ENCODE measurements at regions not wholly inside any gene's neighbourhood (a gene's known extent, or its start where the extent isn't known, plus 50 kb on each side); places are given as distances from the start of the nearest gene placed in this dataset.
"Not testable (repeated sequence)": the region's sequence is repeated elsewhere in the genome, so short reads cannot be mapped to it uniquely, and the experiment has no call there.

GRCh38 chr2:161488131-161488699, 72.1 kb downstream of the TBR1 start:
- no peak overlapping the region for H3K23ac ChIP-seq (ENCODE audit: low read length)
- H2AK5ac ChIP-seq (ENCODE audit: low read length), result no peak overlapping the region
- H3K14ac ChIP-seq (ENCODE audit: low read length), result no peak overlapping the region
- no peak overlapping the region for H2BK12ac ChIP-seq (ENCODE audit: low read length)
- H4K91ac ChIP-seq (ENCODE audit: low read depth, low read length), result no peak overlapping the region
- no CpG with 5 or more reads among the region's 3 CpGs for WGBS (ENCODE audit: extremely low coverage, insufficient coverage, insufficient read length)
- H4K12ac ChIP-seq (ENCODE audit: low read depth, low read length), result no peak overlapping the region
- H2AFZ ChIP-seq (ENCODE audit: insufficient read depth, low read length, poor library complexity), result no peak overlapping the region
- no peak overlapping the region for H2BK120ac ChIP-seq (ENCODE audit: insufficient read depth, low read length, poor library complexity)
- no peak overlapping the region for H3K18ac ChIP-seq (ENCODE audit: low read length)
- no peaks in the 10 kb centered on the region for H3K79me1 ChIP-seq (ENCODE audit: low read length)
- H3K9ac ChIP-seq (ENCODE audit: low read length), result no peak overlapping the region
- H3K27ac ChIP-seq (ENCODE audit: low read depth, low read length), result no peak overlapping the region
- H3K4me3 ChIP-seq (ENCODE audit: low read depth, low read length), result no peak overlapping the region
- no peaks in the 10 kb centered on the region for H3K27me3 ChIP-seq (ENCODE audit: insufficient read depth, low read length)
- H3K4me1 ChIP-seq (ENCODE audit: control insufficient read depth in 1 of 2, insufficient read depth in 2 of 2, low read length in 2 of 2), result no peaks in the 10 kb centered on the region
- H3K9me3 ChIP-seq (ENCODE audit: insufficient read depth, low read depth, low read length), result no peaks in the 10 kb centered on the region
- no peak for DNase-seq
- H2BK5ac ChIP-seq (ENCODE audit: low read depth, low read length, poor library complexity), result no peak overlapping the region
- H4K8ac ChIP-seq (ENCODE audit: low read depth, low read length), result no peak overlapping the region
- no peak overlapping the region for H3K4ac ChIP-seq (ENCODE audit: low read depth, low read length)
- H3K4me2 ChIP-seq (ENCODE audit: low read length), result no peak overlapping the region
- H3K36me3 ChIP-seq (ENCODE audit: control insufficient read depth in 1 of 2, insufficient read depth in 2 of 2, low read length in 2 of 2), result no peaks in the 10 kb centered on the region
- H3K79me2 ChIP-seq (ENCODE audit: control insufficient read depth, insufficient read depth, low read length, poor library complexity), result no peaks in the 10 kb centered on the region

DNA sequence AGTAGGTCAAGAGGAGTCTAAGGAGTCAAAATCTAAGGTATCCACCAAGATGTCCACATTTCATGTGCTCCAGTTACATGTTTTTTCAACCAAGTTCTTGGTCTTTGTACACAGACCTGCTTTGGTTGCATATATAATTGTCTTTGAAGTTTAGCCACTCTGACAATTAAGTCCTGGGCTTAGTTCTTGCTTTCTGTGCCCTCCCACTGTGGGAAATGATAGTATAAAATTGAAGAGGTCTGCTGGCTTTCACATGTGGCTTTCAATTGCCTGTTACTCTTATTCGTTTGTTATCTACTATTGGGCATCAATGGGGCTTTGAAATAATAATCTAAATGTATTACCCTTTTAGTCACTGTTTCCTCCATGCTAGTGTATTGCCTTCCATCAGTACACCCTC, 72.8 kb downstream of the TBR1 start:
- Histone ChIP-seq H3K4me2 (ENCODE audit: low read length) (no peak overlapping the region), H3K27ac (ENCODE audit: low read depth, low read length) (no peak overlapping the region), H3K27me3 (ENCODE audit: insufficient read depth, low read length) (no peaks in the 10 kb centered on the region), H3K4me1 (ENCODE audit: control insufficient read depth in 1 of 2, insufficient read depth in 2 of 2, low read length in 2 of 2) (no peaks in the 10 kb centered on the region), H3K23ac (ENCODE audit: low read length) (no peak overlapping the region), H3K9ac (ENCODE audit: low read length) (no peak overlapping the region), H3K4ac (ENCODE audit: low read depth, low read length) (no peak overlapping the region), H2BK120ac (ENCODE audit: insufficient read depth, low read length, poor library complexity) (no peak overlapping the region), H3K79me1 (ENCODE audit: low read length) (no peaks in the 10 kb centered on the region), H2BK12ac (ENCODE audit: low read length) (no peak overlapping the region), H2AK5ac (ENCODE audit: low read length) (no peak overlapping the region), H3K9me3 (ENCODE audit: insufficient read depth, low read depth, low read length) (no peaks in the 10 kb centered on the region), H4K8ac (ENCODE audit: low read depth, low read length) (no peak overlapping the region), H3K18ac (ENCODE audit: low read length) (no peak overlapping the region), H3K4me3 (ENCODE audit: low read depth, low read length) (no peak overlapping the region), H2BK5ac (ENCODE audit: low read depth, low read length, poor library complexity) (no peak overlapping the region), H3K36me3 (ENCODE audit: control insufficient read depth in 1 of 2, insufficient read depth in 2 of 2, low read length in 2 of 2) (no peaks in the 10 kb centered on the region), H3K14ac (ENCODE audit: low read length) (no peak overlapping the region), H4K12ac (ENCODE audit: low read depth, low read length) (no peak overlapping the region), H2AFZ (ENCODE audit: insufficient read depth, low read length, poor library complexity) (no peak overlapping the region), H4K91ac (ENCODE audit: low read depth, low read length) (no peak overlapping the region), H3K79me2 (ENCODE audit: control insufficient read depth, insufficient read depth, low read length, poor library complexity) (no peaks in the 10 kb centered on the region)
- DNase-seq, result no peak
- no CpG with 5 or more reads among the region's 1 CpG for WGBS (ENCODE audit: extremely low coverage, insufficient coverage, insufficient read length)

DNA sequence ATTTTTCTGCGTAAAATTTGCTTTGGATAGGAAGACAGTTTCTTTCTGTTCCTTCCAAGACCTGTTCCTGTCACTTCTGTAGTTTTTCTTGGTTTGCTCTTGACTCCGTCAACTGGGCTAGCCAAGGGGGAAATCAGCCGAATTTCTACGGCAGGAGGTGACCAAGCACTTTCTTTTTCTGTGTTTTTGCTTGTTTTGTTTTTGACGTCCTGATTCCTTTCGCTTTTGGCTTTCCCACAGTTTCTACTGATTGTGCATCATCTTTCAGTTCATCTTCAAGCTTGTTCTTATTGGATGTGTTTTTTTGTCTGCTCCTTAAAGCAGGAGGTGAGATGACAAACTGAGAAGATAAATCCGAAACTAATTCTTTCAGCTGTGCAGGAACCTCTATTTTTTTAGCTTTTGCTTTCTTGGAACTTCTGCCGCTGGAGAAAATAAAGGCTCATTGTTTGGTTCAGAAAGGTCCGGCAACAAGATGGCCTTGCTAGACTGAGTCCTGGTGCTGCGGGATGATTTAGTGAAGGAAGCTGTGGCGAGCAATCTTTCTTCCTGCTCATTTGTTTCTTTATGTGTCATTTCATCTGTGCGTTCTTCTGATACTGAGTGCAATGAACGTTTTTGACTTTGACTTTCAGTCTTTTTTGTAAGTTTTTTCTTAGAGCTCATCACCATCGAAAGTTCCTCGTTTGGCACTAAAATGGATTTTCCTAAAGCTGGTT, 85.0 kb downstream of the TBR1 start:
- no CpG with 5 or more reads among the region's 15 CpGs for WGBS (ENCODE audit: extremely low coverage, insufficient coverage, insufficient read length)

DNA sequence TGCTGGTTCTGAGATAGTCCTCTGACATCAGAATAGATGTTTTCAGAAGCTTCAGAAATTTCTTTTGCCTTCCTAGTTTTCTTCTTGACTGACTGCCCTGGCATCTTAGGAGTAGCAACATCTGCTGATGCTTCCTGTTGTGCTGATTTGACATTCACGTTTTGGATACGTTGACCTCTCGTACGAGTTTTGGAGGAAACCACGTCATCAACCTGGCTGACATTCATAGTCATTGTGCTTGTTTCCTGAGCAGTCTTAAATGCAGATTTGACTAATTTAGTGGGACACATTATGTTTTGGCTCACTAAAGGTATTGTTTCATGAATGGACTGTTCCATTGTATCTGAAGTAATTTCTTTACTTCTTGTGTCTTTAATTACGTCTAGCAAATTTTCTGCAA, 86.2 kb downstream of the TBR1 start:
- DNase-seq; H3K79me2 ChIP-seq (ENCODE audit: control insufficient read depth, insufficient read depth, low read length, poor library complexity); H2AK5ac ChIP-seq (ENCODE audit: low read length); H2AFZ ChIP-seq (ENCODE audit: insufficient read depth, low read length, poor library complexity); H3K4me1 ChIP-seq (ENCODE audit: control insufficient read depth in 1 of 2, insufficient read depth in 2 of 2, low read length in 2 of 2); H3K9ac ChIP-seq (ENCODE audit: low read length); H3K79me1 ChIP-seq (ENCODE audit: low read length); H3K27ac ChIP-seq (ENCODE audit: low read depth, low read length); H3K14ac ChIP-seq (ENCODE audit: low read length); H2BK5ac ChIP-seq (ENCODE audit: low read depth, low read length, poor library complexity); H2BK120ac ChIP-seq (ENCODE audit: insufficient read depth, low read length, poor library complexity); H3K18ac ChIP-seq (ENCODE audit: low read length); H3K23ac ChIP-seq (ENCODE audit: low read length); H2BK12ac ChIP-seq (ENCODE audit: low read length); H4K12ac ChIP-seq (ENCODE audit: low read depth, low read length); H4K91ac ChIP-seq (ENCODE audit: low read depth, low read length); H3K4ac ChIP-seq (ENCODE audit: low read depth, low read length); H3K36me3 ChIP-seq (ENCODE audit: control insufficient read depth in 1 of 2, insufficient read depth in 2 of 2, low read length in 2 of 2); H3K9me3 ChIP-seq (ENCODE audit: insufficient read depth, low read depth, low read length); H4K8ac ChIP-seq (ENCODE audit: low read depth, low read length); H3K4me3 ChIP-seq (ENCODE audit: low read depth, low read length); H3K4me2 ChIP-seq (ENCODE audit: low read length); H3K27me3 ChIP-seq (ENCODE audit: insufficient read depth, low read length): not testable (repeated sequence)
- no CpG with 5 or more reads among the region's 6 CpGs for WGBS (ENCODE audit: extremely low coverage, insufficient coverage, insufficient read length)

More for the DNA sequence above, 85.0 kb downstream of the TBR1 start:
- not testable (repeated sequence) for H2BK12ac ChIP-seq (ENCODE audit: low read length); H3K27me3 ChIP-seq (ENCODE audit: insufficient read depth, low read length); H3K18ac ChIP-seq (ENCODE audit: low read length); H3K14ac ChIP-seq (ENCODE audit: low read length); H4K91ac ChIP-seq (ENCODE audit: low read depth, low read length); H3K23ac ChIP-seq (ENCODE audit: low read length); H2AFZ ChIP-seq (ENCODE audit: insufficient read depth, low read length, poor library complexity); H3K9ac ChIP-seq (ENCODE audit: low read length); H3K4me3 ChIP-seq (ENCODE audit: low read depth, low read length); H3K4me2 ChIP-seq (ENCODE audit: low read length); H3K27ac ChIP-seq (ENCODE audit: low read depth, low read length); H4K12ac ChIP-seq (ENCODE audit: low read depth, low read length); H2BK120ac ChIP-seq (ENCODE audit: insufficient read depth, low read length, poor library complexity); H3K4me1 ChIP-seq (ENCODE audit: control insufficient read depth in 1 of 2, insufficient read depth in 2 of 2, low read length in 2 of 2); H2BK5ac ChIP-seq (ENCODE audit: low read depth, low read length, poor library complexity); H4K8ac ChIP-seq (ENCODE audit: low read depth, low read length); H3K9me3 ChIP-seq (ENCODE audit: insufficient read depth, low read depth, low read length); H2AK5ac ChIP-seq (ENCODE audit: low read length); H3K79me1 ChIP-seq (ENCODE audit: low read length); DNase-seq; H3K4ac ChIP-seq (ENCODE audit: low read depth, low read length); H3K79me2 ChIP-seq (ENCODE audit: control insufficient read depth, insufficient read depth, low read length, poor library complexity); H3K36me3 ChIP-seq (ENCODE audit: control insufficient read depth in 1 of 2, insufficient read depth in 2 of 2, low read length in 2 of 2)
